IMR-90 (cell line): ENCODE measurements at regions not wholly inside any gene's neighbourhood (a gene's known extent, or its start where the extent isn't known, plus 50 kb on each side); places are given as distances from the start of the nearest gene placed in this dataset.

Experiments
- ATAC-seq: fragments of 200-7000 bp; cut with Tn5 transposase; 2 replicates; pipeline ENCODE4 v1.9.1; 2020; ENCODE audit warnings: low read depth, mild to moderate bottlenecking, moderate library complexity
- BruUV-seq: library from RNA; stranded (reverse); fragments of 400-500 nt; replicated peaks from 2 replicates; lab custom pipeline; 2021; lab: Mats Ljungman, UMichigan
- CTCF ChIA-PET: fragments of 300-600 bp; formaldehyde crosslinking; extraction: SDS; loops from one replicate; lab custom pipeline; 2021; ENCODE audit warnings: antibody characterized with exemption; lab: Yijun Ruan, JAX
- POLR2A ChIA-PET: fragments of 300-600 bp; sonication (Branson Sonifier 250); formaldehyde crosslinking; loops from one replicate; lab custom pipeline; 2022; ENCODE audit warnings: antibody characterized with exemption; ENCODE audit not compliant: unreplicated experiment; lab: Charles Lee
- DNase-seq: peaks from one replicate; pipeline ENCODE4 v3.0.0; 2013
- H2AFZ ChIP-seq: replicated peaks from 2 replicates; pipeline ENCODE3; 2013; ENCODE audit warnings: low read length, mild to moderate bottlenecking; ENCODE audit not compliant: poor library complexity
- H2AK5ac ChIP-seq: 2 replicates; pipeline ENCODE4 v1.6.1; 2013; ENCODE audit warnings: low read depth, low read length, inconsistent platforms
- H2AK9ac ChIP-seq: replicated peaks from 2 replicates; pipeline ENCODE3; 2013; ENCODE audit warnings: mild to moderate bottlenecking, low read depth, low read length, moderate library complexity; ENCODE audit not compliant: poor library complexity
- H2BK120ac ChIP-seq: 2 replicates; pipeline ENCODE4 v1.6.1; 2013; ENCODE audit warnings: low read depth, low read length, inconsistent platforms
- H2BK15ac ChIP-seq: 3 replicates; pipeline ENCODE4 v1.6.1; 2013; ENCODE audit warnings: low read depth, low read length, inconsistent platforms
- H2BK20ac ChIP-seq: 2 replicates; pipeline ENCODE4 v1.6.1; 2013; ENCODE audit warnings: low read depth, mild to moderate bottlenecking, inconsistent platforms, low read length, moderate library complexity
- H2BK5ac ChIP-seq: 2 replicates; pipeline ENCODE4 v1.6.1; 2013; ENCODE audit warnings: mild to moderate bottlenecking, low read depth, low read length, inconsistent platforms; ENCODE audit not compliant: poor library complexity, severe bottlenecking
- H3K14ac ChIP-seq: replicated peaks from 2 replicates; pipeline ENCODE4 v1.6.1; 2013; ENCODE audit warnings: low read depth, low read length, inconsistent platforms
- H3K18ac ChIP-seq: 2 replicates; pipeline ENCODE4 v1.6.1; 2013; ENCODE audit warnings: low read depth, low read length, control low read depth
- H3K23ac ChIP-seq: 2 replicates; pipeline ENCODE4 v1.6.1; 2013; ENCODE audit warnings: low read depth, low read length, inconsistent platforms
- H3K27ac ChIP-seq: 2 replicates; pipeline ENCODE4 v1.5.1; 2013; ENCODE audit warnings: mild to moderate bottlenecking, control low read depth, low read length; ENCODE audit not compliant: insufficient read depth
- H3K27me3 ChIP-seq: 2 replicates; pipeline ENCODE4 v1.6.1; 2013; ENCODE audit warnings: low read length; ENCODE audit not compliant: control insufficient read depth, insufficient read depth
- H3K36me3 ChIP-seq: 2 replicates; pipeline ENCODE4 v1.6.1; 2013; ENCODE audit warnings: low read length, mixed read lengths; ENCODE audit not compliant: control insufficient read depth, insufficient read depth
- H3K4ac ChIP-seq: 2 replicates; pipeline ENCODE4 v1.6.1; 2013; ENCODE audit warnings: low read depth, low read length, inconsistent platforms
- H3K4me1 ChIP-seq: 2 replicates; pipeline ENCODE4 v1.6.1; 2013; ENCODE audit warnings: low read length, mixed read lengths; ENCODE audit not compliant: control insufficient read depth, insufficient read depth
- H3K4me2 ChIP-seq: 2 replicates; pipeline ENCODE4 v1.6.1; 2013; ENCODE audit warnings: low read depth, mild to moderate bottlenecking, control low read depth, low read length, moderate library complexity
- H3K4me3 ChIP-seq: 2 replicates; pipeline ENCODE4 v1.5.1; 2013; ENCODE audit warnings: low read depth, mild to moderate bottlenecking, control low read depth, low read length, moderate library complexity; ENCODE audit not compliant: insufficient read depth
- H3K56ac ChIP-seq: 2 replicates; pipeline ENCODE4 v1.6.1; 2013; ENCODE audit warnings: low read length, inconsistent platforms; ENCODE audit not compliant: insufficient read depth; ENCODE audit errors: extremely low read depth
- H3K79me1 ChIP-seq, 2 experiments: 2 replicates each; pipeline ENCODE4 v1.6.1; 2013; ENCODE audit warnings: low read length in 2 of 2, inconsistent platforms in 1 of 2, low read depth in 1 of 2
- H3K9ac ChIP-seq: 2 replicates; pipeline ENCODE4 v1.6.1; 2013; ENCODE audit warnings: low read depth, low read length, control low read depth
- H3K9me1 ChIP-seq: 2 replicates; pipeline ENCODE4 v1.6.1; 2013; ENCODE audit warnings: low read length, inconsistent platforms; ENCODE audit not compliant: insufficient read depth
- H3K9me3 ChIP-seq: 2 replicates; pipeline ENCODE4 v1.6.1; 2013; ENCODE audit warnings: low read length; ENCODE audit not compliant: control insufficient read depth, insufficient read depth
- H4K20me1 ChIP-seq: 2 replicates; pipeline ENCODE4 v1.6.1; 2013; ENCODE audit warnings: low read length, inconsistent platforms; ENCODE audit not compliant: insufficient read depth
- H4K5ac ChIP-seq: 2 replicates; pipeline ENCODE4 v1.6.1; 2013; ENCODE audit warnings: mild to moderate bottlenecking, low read depth, low read length, control low read depth
- H4K8ac ChIP-seq, 2 experiments: 2 replicates each; pipeline ENCODE4 v1.6.1; 2013; ENCODE audit warnings: low read depth in 2 of 2, low read length in 2 of 2, control low read depth in 1 of 2, inconsistent platforms in 1 of 2
- H4K91ac ChIP-seq: 2 replicates; pipeline ENCODE4 v1.6.1; 2013; ENCODE audit warnings: low read depth, low read length, inconsistent platforms; ENCODE audit not compliant: insufficient read depth
- BHLHE40 ChIP-seq: fragments of 150-350 bp; IDR thresholded peaks from 2 replicates; pipeline ENCODE4 v1.6.1; 2016; ENCODE audit warnings: mild to moderate bottlenecking, low read depth, low read length
- CEBPB ChIP-seq: IDR thresholded peaks from 2 replicates; pipeline ENCODE4 v1.6.1; 2012; ENCODE audit warnings: low read depth, low read length, improper control_type of control experiment
- CHD1 ChIP-seq: IDR thresholded peaks from 2 replicates; pipeline ENCODE4 v1.6.1; 2012; ENCODE audit warnings: low read depth, low read length, improper control_type of control experiment
- CTCF ChIP-seq: conservative IDR thresholded peaks from 2 replicates; pipeline ENCODE4 v1.5.1; 2012; ENCODE audit warnings: mild to moderate bottlenecking, low read depth, low read length, improper control_type of control experiment
- FOS ChIP-seq: fragments of 150-350 bp; IDR thresholded peaks from 2 replicates; pipeline ENCODE4 v1.6.1; 2016; ENCODE audit warnings: low read depth, low read length
- MAFK ChIP-seq: IDR thresholded peaks from 2 replicates; pipeline ENCODE4 v1.6.1; 2012; ENCODE audit warnings: low read depth, low read length, improper control_type of control experiment
- MAZ ChIP-seq: IDR thresholded peaks from 2 replicates; pipeline ENCODE4 v1.6.1; 2012; ENCODE audit warnings: low read depth, mild to moderate bottlenecking, low read length, improper control_type of control experiment, moderate library complexity, borderline replicate concordance
- MXI1 ChIP-seq: IDR thresholded peaks from 2 replicates; pipeline ENCODE4 v1.6.1; 2012; ENCODE audit warnings: low read depth, mild to moderate bottlenecking, low read length, moderate library complexity, borderline replicate concordance
- NFE2L2 ChIP-seq: fragments of 150-350 bp; IDR thresholded peaks from 2 replicates; pipeline ENCODE4 v1.6.1; 2016; ENCODE audit warnings: low read depth, mild to moderate bottlenecking, low read length
- POLR2A ChIP-seq: IDR thresholded peaks from 2 replicates; pipeline ENCODE4 v1.6.1; 2012; ENCODE audit warnings: mild to moderate bottlenecking, low read depth, low read length
- RAD21 ChIP-seq: IDR thresholded peaks from 2 replicates; pipeline ENCODE4 v1.6.1; 2012; ENCODE audit warnings: low read length, improper control_type of control experiment
- RCOR1 ChIP-seq: IDR thresholded peaks from 2 replicates; pipeline ENCODE4 v1.6.1; 2012; ENCODE audit warnings: mild to moderate bottlenecking, low read length, improper control_type of control experiment; ENCODE audit not compliant: insufficient replicate concordance
- RFX5 ChIP-seq: IDR thresholded peaks from 2 replicates; pipeline ENCODE4 v1.8.0; 2012; ENCODE audit warnings: low read depth, mild to moderate bottlenecking, low read length, moderate library complexity
- SMC3 ChIP-seq: fragments of 150-350 bp; IDR thresholded peaks from 2 replicates; pipeline ENCODE4 v1.6.1; 2016; ENCODE audit warnings: low read depth, mild to moderate bottlenecking, antibody characterized with exemption, low read length, moderate library complexity
- USF2 ChIP-seq: fragments of 150-350 bp; IDR thresholded peaks from 2 replicates; pipeline ENCODE4 v1.6.1; 2017; ENCODE audit warnings: mild to moderate bottlenecking, antibody characterized with exemption, low read length, low read depth
- WGBS, 2 experiments: methylation state at CpG; one replicate each; pipeline versions ENCODE4 v1.1.5 to v1.1.7; 2013; ENCODE audit warnings: missing lambda C conversion rate in 2 of 2; ENCODE audit not compliant: insufficient read length in 1 of 2; ENCODE audit errors: extremely low coverage in 2 of 2; 5-methylcytosine and 5-hydroxymethylcytosine counted together
- dilution Hi-C: fragments of 300-500 bp; cut with HindIII; formaldehyde crosslinking; loops from one replicate; pipeline ENCODE4 v1.14.3; 2018; ENCODE audit warnings: low sequenced_read_pairs; ENCODE audit not compliant: unreplicated experiment
- in situ Hi-C: fragments of 300-500 bp; cut with MboI; formaldehyde crosslinking; loops from 3 replicates; pipeline ENCODE4 v1.14.3; 2019; ENCODE audit warnings: low sequenced_read_pairs, inconsistent platforms, mixed read lengths
- intact Hi-C: fragments of 100-400 bp; cut with micrococcal nuclease; formaldehyde crosslinking; loops from 2 replicates; pipeline ENCODE4 v1.10.0; 2022
- TF ChIP-seq, protein P1 (sequence below): fragments of 150-350 bp; IDR thresholded peaks from 2 replicates; pipeline ENCODE4 v1.6.1; 2016; ENCODE audit warnings: low read depth, mild to moderate bottlenecking, low read length, moderate library complexity, borderline replicate concordance

DNA sequence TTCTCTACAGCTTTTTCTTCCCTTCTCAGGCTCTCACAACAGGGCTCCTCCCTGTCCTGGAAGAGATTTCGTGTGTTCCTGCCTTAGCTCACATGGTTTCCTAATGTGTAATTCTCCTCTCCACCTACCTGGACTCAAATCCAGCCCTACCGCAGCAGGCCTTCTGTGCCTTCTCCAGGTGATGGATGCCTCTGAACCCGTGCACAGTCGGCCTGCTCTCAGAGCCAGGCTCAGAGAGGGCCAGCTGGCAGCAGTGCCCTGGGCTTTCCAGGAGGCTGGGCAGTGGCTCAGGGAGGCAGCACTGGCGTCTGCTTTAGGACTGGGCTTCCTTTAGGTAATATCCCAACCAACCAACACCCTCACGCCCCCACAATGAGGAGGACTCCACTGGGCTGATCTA, 123.2 kb upstream of the TMC3 start:
- intact Hi-C loops (no loop called here), in situ Hi-C loops (no loop called here), dilution Hi-C loops (no loop called here)
- ATAC-seq (no peak), DNase-seq (no peak)
- ChIA-PET POLR2A (no interaction called here), CTCF (no interaction called here)
- H2BK5ac ChIP-seq, result no peak overlapping the region
- no peak overlapping the region for H4K91ac ChIP-seq
- H3K9ac ChIP-seq, result no peak overlapping the region
- TF ChIP-seq NFE2L2 (no peak), POLR2A (no peak), RFX5 (no peak), BHLHE40 (no peak), MAFK (no peak), MXI1 (no peak), SMC3 (no peak), MAZ (no peak), USF2 (no peak), CHD1 (no peak), FOS (no peak), RAD21 (no peak), CTCF (no peak), RCOR1 (no peak), CEBPB (no peak)
- TF ChIP-seq, protein P1, sequence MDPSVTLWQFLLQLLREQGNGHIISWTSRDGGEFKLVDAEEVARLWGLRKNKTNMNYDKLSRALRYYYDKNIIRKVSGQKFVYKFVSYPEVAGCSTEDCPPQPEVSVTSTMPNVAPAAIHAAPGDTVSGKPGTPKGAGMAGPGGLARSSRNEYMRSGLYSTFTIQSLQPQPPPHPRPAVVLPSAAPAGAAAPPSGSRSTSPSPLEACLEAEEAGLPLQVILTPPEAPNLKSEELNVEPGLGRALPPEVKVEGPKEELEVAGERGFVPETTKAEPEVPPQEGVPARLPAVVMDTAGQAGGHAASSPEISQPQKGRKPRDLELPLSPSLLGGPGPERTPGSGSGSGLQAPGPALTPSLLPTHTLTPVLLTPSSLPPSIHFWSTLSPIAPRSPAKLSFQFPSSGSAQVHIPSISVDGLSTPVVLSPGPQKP, result no peak
- no peak overlapping the region for H3K56ac ChIP-seq
- H3K4ac ChIP-seq, result no peak overlapping the region
- H2AK9ac ChIP-seq, result no peak overlapping the region
- no peak overlapping the region for H3K4me2 ChIP-seq
- H3K27ac ChIP-seq, result no peak overlapping the region
- H3K4me1 ChIP-seq, result peaks cover 2% of the 10 kb centered on the region; the same call in 1 of the 2 replicates
- H3K14ac ChIP-seq, result no peak overlapping the region
- no peak overlapping the region for H3K4me3 ChIP-seq
- H2BK20ac ChIP-seq, result no peak overlapping the region
- no peak overlapping the region for H4K5ac ChIP-seq
- H2BK15ac ChIP-seq, result no peak overlapping the region
- H4K8ac ChIP-seq, result no peak overlapping the region
- H2AFZ ChIP-seq, result no peak overlapping the region
- H3K9me1 ChIP-seq, result no peaks in the 10 kb centered on the region
- no peak overlapping the region for H2BK120ac ChIP-seq
- no peaks in the 10 kb centered on the region for H4K20me1 ChIP-seq
- no peaks in the 10 kb centered on the region for H3K36me3 ChIP-seq
- H2AK5ac ChIP-seq, result no peak overlapping the region
- 83% methylated on average over 3 of the region's 6 CpGs; no CpG with 5 or more reads in 1 of the 2 experiments for WGBS, 2 experiments
- no peaks in the 10 kb centered on the region for H3K9me3 ChIP-seq
- H3K18ac ChIP-seq, result no peak overlapping the region
- no peaks in the 10 kb centered on the region for H3K27me3 ChIP-seq
- H3K23ac ChIP-seq, result no peak overlapping the region
- BruUV-seq, result no TSS peak
- H3K79me1 ChIP-seq, result no peaks in the 10 kb centered on the region
